Transverse colon (tissue), 4 donors: ENCODE measurements at regions not wholly inside any gene's neighbourhood (a gene's known extent, or its start where the extent isn't known, plus 50 kb on each side); places are given as distances from the start of the nearest gene placed in this dataset.

Experiments used
- EP300 ChIP-seq: sonication (generic); formaldehyde crosslinking; IDR thresholded peaks from one replicate; pipeline ENCODE4 v1.6.1; 2017; ENCODE audit warnings: antibody characterized with exemption, low read depth
- POLR2A ChIP-seq: fragments of 450-650 bp; IDR thresholded peaks from one replicate; pipeline ENCODE4 v1.6.1; 2016; ENCODE audit warnings: antibody characterized with exemption, mild to moderate bottlenecking, moderate library complexity
- POLR2AphosphoS5 ChIP-seq, 3 donors: sonication (generic); formaldehyde crosslinking; IDR thresholded peaks; one replicate each; pipeline ENCODE4 v1.6.1; 2016; ENCODE audit warnings: antibody characterized with exemption in 3 of 3
- TF ChIP-seq, protein P1 (sequence below), 5 experiments: fragments of 200-600 bp in 3 of 5; fragments of 450-650 bp in 2 of 5; sonication (generic) in 3 of 5; IDR thresholded peaks; 1 replicate in 2 of 5; 2 replicates in 3 of 5; pipeline ENCODE4 v1.5.1; 2016 to 2017; ENCODE audit warnings: antibody characterized with exemption in 5 of 5, inconsistent platforms in 3 of 5, mild to moderate bottlenecking in 2 of 5, moderate library complexity in 1 of 5

DNA sequence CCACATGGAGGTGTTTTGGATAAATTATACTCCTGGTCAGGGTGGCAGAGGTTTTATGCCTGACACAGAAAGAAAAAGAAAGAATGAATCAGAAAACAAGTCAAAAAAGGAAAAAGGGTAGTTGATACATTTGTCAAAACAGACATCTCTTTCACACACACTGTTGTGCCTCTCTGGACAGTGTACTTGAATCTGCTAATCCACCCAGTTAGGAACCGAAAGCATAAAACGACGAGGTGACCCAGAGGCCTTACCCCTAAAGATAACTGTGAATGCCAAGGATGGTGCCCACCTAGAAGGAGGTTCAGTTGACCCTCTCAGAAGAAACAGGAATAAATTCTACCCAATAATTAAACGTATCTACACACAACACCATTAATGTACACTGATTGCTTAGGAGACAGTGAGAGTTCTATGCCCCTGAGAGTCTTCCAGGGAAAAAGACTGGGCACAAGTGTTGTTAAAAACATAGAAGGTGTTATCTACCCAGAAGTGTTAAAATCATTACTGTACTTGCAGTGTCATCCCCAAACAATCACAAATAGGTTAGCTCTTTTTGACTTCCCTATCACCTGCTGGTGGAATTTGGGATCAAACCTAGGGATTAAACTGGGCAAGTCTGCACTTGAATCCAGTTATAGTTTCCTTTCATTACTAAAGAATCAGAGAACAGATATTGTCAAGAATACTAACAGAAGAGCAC, 123.2 kb upstream of the DNAJC10 start:
- TF ChIP-seq EP300 (no peak), POLR2AphosphoS5 (IDR thresholded peaks at IDR 0.05) (no peak), POLR2A (no peak)
- TF ChIP-seq, protein P1, sequence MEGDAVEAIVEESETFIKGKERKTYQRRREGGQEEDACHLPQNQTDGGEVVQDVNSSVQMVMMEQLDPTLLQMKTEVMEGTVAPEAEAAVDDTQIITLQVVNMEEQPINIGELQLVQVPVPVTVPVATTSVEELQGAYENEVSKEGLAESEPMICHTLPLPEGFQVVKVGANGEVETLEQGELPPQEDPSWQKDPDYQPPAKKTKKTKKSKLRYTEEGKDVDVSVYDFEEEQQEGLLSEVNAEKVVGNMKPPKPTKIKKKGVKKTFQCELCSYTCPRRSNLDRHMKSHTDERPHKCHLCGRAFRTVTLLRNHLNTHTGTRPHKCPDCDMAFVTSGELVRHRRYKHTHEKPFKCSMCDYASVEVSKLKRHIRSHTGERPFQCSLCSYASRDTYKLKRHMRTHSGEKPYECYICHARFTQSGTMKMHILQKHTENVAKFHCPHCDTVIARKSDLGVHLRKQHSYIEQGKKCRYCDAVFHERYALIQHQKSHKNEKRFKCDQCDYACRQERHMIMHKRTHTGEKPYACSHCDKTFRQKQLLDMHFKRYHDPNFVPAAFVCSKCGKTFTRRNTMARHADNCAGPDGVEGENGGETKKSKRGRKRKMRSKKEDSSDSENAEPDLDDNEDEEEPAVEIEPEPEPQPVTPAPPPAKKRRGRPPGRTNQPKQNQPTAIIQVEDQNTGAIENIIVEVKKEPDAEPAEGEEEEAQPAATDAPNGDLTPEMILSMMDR (IDR thresholded peaks at IDR 0.05): no peak
